ENCODE measurements at regions not wholly inside any gene's neighbourhood (a gene's known extent, or its start where the extent isn't known, plus 50 kb on each side); places are given as distances from the start of the nearest gene placed in this dataset.

GRCh38 chr14:66076176-66076575, 410.0 kb upstream of the CCDC196 start:
- H3K79me2 ChIP-seq (ENCODE audit: insufficient read depth, low read length), result no peaks in the 10 kb centered on the region
- H3K9me2 ChIP-seq (replicated peaks; ENCODE audit: insufficient read depth, low read length), result no peaks in the 10 kb centered on the region
- TF ChIP-seq EZH2phosphoT487 (conservative IDR thresholded peaks at IDR 0.05; ENCODE audit: low read length) (no peak), CTCF (IDR thresholded peaks at IDR 0.05; ENCODE audit: insufficient read depth, low read length, poor library complexity, severe bottlenecking) (no peak)
- H3F3A ChIP-seq (ENCODE audit: insufficient read depth), result no peaks in the 10 kb centered on the region
- no peak overlapping the region for H2AFZ ChIP-seq (ENCODE audit: low read depth, low read length, severe bottlenecking)
- no peak overlapping the region for H3K27ac ChIP-seq (ENCODE audit: low read depth, low read length)
- H3K4me3 ChIP-seq (ENCODE audit: insufficient read depth, low read length, poor library complexity, severe bottlenecking), result no peak overlapping the region
- no peak overlapping the region for H3K4me2 ChIP-seq (ENCODE audit: low read depth, low read length, poor library complexity, severe bottlenecking)
- H3K9ac ChIP-seq (ENCODE audit: low read length), result no peak overlapping the region
- no peaks in the 10 kb centered on the region for H3K36me3 ChIP-seq (ENCODE audit: low read length)
- H3K9me3 ChIP-seq (ENCODE audit: insufficient read depth, low read length), result no peaks in the 10 kb centered on the region
- H3K27me3 ChIP-seq (ENCODE audit: low read length), result no peaks in the 10 kb centered on the region
- no peaks in the 10 kb centered on the region for H4K20me1 ChIP-seq (ENCODE audit: low read depth, low read length)

- Histone ChIP-seq H3K9me2 (replicated peaks; ENCODE audit: insufficient read depth, low read length) (no peaks in the 10 kb centered on the region), H3K27ac (ENCODE audit: low read depth, low read length) (no peak overlapping the region), H3F3A (ENCODE audit: insufficient read depth) (no peaks in the 10 kb centered on the region), H4K20me1 (ENCODE audit: low read depth, low read length) (no peaks in the 10 kb centered on the region), H3K36me3 (ENCODE audit: low read length) (no peaks in the 10 kb centered on the region), H3K79me2 (ENCODE audit: insufficient read depth, low read length) (no peaks in the 10 kb centered on the region), H3K9me3 (ENCODE audit: insufficient read depth, low read length) (no peaks in the 10 kb centered on the region), H3K4me3 (ENCODE audit: insufficient read depth, low read length, poor library complexity, severe bottlenecking) (no peak overlapping the region), H2AFZ (ENCODE audit: low read depth, low read length, severe bottlenecking) (no peak overlapping the region), H3K27me3 (ENCODE audit: low read length) (no peaks in the 10 kb centered on the region), H3K4me2 (ENCODE audit: low read depth, low read length, poor library complexity, severe bottlenecking) (no peak overlapping the region), H3K9ac (ENCODE audit: low read length) (no peak overlapping the region)
- TF ChIP-seq CTCF (IDR thresholded peaks at IDR 0.05; ENCODE audit: insufficient read depth, low read length, poor library complexity, severe bottlenecking), result no peak
- no peak for TF ChIP-seq EZH2phosphoT487 (conservative IDR thresholded peaks at IDR 0.05; ENCODE audit: low read length)
Observed at GRCh38 chr14:66078006-66078405, 408.2 kb upstream of the CCDC196 start.

- Histone ChIP-seq H3K27ac (ENCODE audit: low read depth, low read length) (no peak overlapping the region), H4K20me1 (ENCODE audit: low read depth, low read length) (no peaks in the 10 kb centered on the region), H3K36me3 (ENCODE audit: low read length) (no peaks in the 10 kb centered on the region), H3K27me3 (ENCODE audit: low read length) (no peaks in the 10 kb centered on the region), H3K4me3 (ENCODE audit: insufficient read depth, low read length, poor library complexity, severe bottlenecking) (no peak overlapping the region), H3K9ac (ENCODE audit: low read length) (no peak overlapping the region), H3F3A (ENCODE audit: insufficient read depth) (no peaks in the 10 kb centered on the region), H3K9me3 (ENCODE audit: insufficient read depth, low read length) (no peaks in the 10 kb centered on the region), H3K4me2 (ENCODE audit: low read depth, low read length, poor library complexity, severe bottlenecking) (no peak overlapping the region), H2AFZ (ENCODE audit: low read depth, low read length, severe bottlenecking) (no peak overlapping the region), H3K9me2 (replicated peaks; ENCODE audit: insufficient read depth, low read length) (no peaks in the 10 kb centered on the region), H3K79me2 (ENCODE audit: insufficient read depth, low read length) (no peaks in the 10 kb centered on the region)
- TF ChIP-seq EZH2phosphoT487 (conservative IDR thresholded peaks at IDR 0.05; ENCODE audit: low read length), result no peak
- no peak for TF ChIP-seq CTCF (IDR thresholded peaks at IDR 0.05; ENCODE audit: insufficient read depth, low read length, poor library complexity, severe bottlenecking)
Observed at GRCh38 chr14:66081594-66082376, 404.4 kb upstream of the CCDC196 start.

Data from SU-DHL-6 (cell line).